HEK293T (cell line): ENCODE measurements at regions not wholly inside any gene's neighbourhood (a gene's known extent, or its start where the extent isn't known, plus 50 kb on each side); places are given as distances from the start of the nearest gene placed in this dataset.
"Not testable (repeated sequence)": the region's sequence is repeated elsewhere in the genome, so short reads cannot be mapped to it uniquely, and the experiment has no call there.

Source experiments
- BHLHE40 ChIP-seq: fragments of 450-650 bp; IDR thresholded peaks from 2 replicates; pipeline ENCODE4 v1.6.1; 2016; ENCODE audit warnings: mild to moderate bottlenecking, moderate library complexity, borderline replicate concordance
- ELF4 ChIP-seq: fragments of 450-650 bp; IDR thresholded peaks from 2 replicates; pipeline ENCODE4 v1.6.1; 2017; ENCODE audit warnings: antibody characterized with exemption
- FOXK2 ChIP-seq: fragments of 450-650 bp; IDR thresholded peaks from 2 replicates; pipeline ENCODE4 v1.6.1; 2016; ENCODE audit warnings: mild to moderate bottlenecking
- LEF1 ChIP-seq: fragments of 450-650 bp; IDR thresholded peaks from 2 replicates; pipeline ENCODE4 v1.6.1; 2017; ENCODE audit warnings: mild to moderate bottlenecking, borderline replicate concordance
- SUZ12 ChIP-seq: fragments of 450-650 bp; IDR thresholded peaks from 2 replicates; pipeline ENCODE4 v1.6.1; 2016; ENCODE audit warnings: mild to moderate bottlenecking

DNA sequence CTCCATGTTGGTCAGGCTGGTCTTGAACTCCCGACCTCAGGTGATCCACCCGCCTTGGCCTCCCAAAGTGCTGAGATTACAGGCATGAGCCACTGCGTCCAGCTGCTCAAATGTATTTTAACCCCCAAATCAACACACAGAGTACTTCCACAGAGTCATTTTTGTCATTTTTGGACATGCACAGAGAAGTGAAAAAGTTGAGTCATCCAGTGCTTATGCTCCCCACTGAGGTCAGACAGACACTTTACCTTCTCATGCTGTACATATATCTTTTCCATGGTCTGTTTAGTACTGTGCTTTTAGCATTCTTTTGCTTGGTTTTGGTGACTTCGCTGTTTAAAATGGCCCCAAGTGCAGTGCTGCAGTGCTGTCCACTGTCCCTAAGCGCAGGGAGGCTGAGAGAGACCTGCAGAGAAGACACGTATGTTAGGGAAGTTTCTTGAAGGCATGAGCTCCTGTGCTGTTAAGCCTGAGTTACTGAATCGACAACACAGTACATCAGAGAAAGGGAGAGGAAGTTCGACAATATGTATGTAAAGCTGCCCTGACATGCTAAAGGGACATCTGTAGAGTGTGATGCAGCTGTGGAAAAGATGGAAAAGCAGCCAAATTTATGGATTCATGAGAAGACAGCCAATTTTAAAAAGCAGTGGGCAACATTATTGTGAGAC, 69.7 kb downstream of the CDRT15L2 start:
- not testable (repeated sequence) for TF ChIP-seq LEF1, ELF4, BHLHE40, SUZ12, FOXK2
